Vagina (tissue), 2 donors: ENCODE measurements at regions not wholly inside any gene's neighbourhood (a gene's known extent, or its start where the extent isn't known, plus 50 kb on each side); places are given as distances from the start of the nearest gene placed in this dataset.

ENCODE experiments used
- POLR2A ChIP-seq, 2 donors: fragments of 450-650 bp; IDR thresholded peaks; one replicate each; pipeline ENCODE4 v1.6.1; 2017; ENCODE audit warnings: antibody characterized with exemption in 2 of 2, mild to moderate bottlenecking in 2 of 2, moderate library complexity in 2 of 2
- TF ChIP-seq, protein P1 (sequence below), 3 experiments: fragments of 450-650 bp in 2 of 3; fragments of 200-600 bp in 1 of 3; sonication (generic) in 1 of 3; IDR thresholded peaks; one replicate each; pipeline ENCODE4 v1.5.1; 2017 to 2019; ENCODE audit warnings: antibody characterized with exemption in 3 of 3, mild to moderate bottlenecking in 2 of 3, moderate library complexity in 2 of 3

DNA sequence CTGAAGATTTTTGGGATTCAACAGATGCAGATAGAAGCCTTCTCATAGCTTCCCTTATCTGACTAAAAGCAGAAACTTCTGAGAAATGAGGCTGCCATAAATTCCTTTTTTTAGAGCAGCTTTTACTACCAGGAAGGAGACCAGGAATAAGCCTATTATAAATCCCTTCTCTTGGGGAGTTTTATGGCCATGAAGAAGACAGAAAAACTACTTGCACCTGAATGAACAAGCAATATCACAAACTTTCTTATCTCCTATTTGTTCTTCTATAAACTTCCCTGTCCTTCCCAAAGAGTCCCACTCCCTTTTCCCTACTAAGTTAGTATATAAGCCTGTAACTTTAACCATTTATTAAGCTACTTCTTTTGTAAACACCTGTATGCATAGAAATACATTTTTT, 603.1 kb downstream of the NSUN3 start:
- TF ChIP-seq, protein P1, sequence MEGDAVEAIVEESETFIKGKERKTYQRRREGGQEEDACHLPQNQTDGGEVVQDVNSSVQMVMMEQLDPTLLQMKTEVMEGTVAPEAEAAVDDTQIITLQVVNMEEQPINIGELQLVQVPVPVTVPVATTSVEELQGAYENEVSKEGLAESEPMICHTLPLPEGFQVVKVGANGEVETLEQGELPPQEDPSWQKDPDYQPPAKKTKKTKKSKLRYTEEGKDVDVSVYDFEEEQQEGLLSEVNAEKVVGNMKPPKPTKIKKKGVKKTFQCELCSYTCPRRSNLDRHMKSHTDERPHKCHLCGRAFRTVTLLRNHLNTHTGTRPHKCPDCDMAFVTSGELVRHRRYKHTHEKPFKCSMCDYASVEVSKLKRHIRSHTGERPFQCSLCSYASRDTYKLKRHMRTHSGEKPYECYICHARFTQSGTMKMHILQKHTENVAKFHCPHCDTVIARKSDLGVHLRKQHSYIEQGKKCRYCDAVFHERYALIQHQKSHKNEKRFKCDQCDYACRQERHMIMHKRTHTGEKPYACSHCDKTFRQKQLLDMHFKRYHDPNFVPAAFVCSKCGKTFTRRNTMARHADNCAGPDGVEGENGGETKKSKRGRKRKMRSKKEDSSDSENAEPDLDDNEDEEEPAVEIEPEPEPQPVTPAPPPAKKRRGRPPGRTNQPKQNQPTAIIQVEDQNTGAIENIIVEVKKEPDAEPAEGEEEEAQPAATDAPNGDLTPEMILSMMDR (IDR thresholded peaks at IDR 0.05) = no peak
- TF ChIP-seq POLR2A (IDR thresholded peaks at IDR 0.05) = no peak
